ENCODE measurements at regions not wholly inside any gene's neighbourhood (a gene's known extent, or its start where the extent isn't known, plus 50 kb on each side); places are given as distances from the start of the nearest gene placed in this dataset.

- no peak for DNase-seq (ENCODE audit: low read depth, low spot score)
These were observed 221.8 kb upstream of the CDH5 start for GRCh38 chr16:66144641-66145040.

GRCh38 chr16:66143415-66143814 lies 223.1 kb upstream of the CDH5 start:
- DNase-seq (ENCODE audit: low read depth, low spot score): no peak

- DNase-seq (ENCODE audit: low read depth, low spot score): no peak
These were observed 224.6 kb upstream of the CDH5 start for GRCh38 chr16:66141885-66142284.

- no peak for DNase-seq (ENCODE audit: low read depth, low spot score)
These were observed 228.6 kb upstream of the CDH5 start for GRCh38 chr16:66137853-66138252.

GRCh38 chr16:66136841-66137240 lies 229.7 kb upstream of the CDH5 start:
- no peak for DNase-seq (ENCODE audit: low read depth, low spot score)

- no peak for DNase-seq (ENCODE audit: low read depth, low spot score)
These were observed 230.7 kb upstream of the CDH5 start for GRCh38 chr16:66135838-66136237.

- DNase-seq (ENCODE audit: low read depth, low spot score): no peak
These were observed 231.1 kb upstream of the CDH5 start for GRCh38 chr16:66135421-66135831.

GRCh38 chr16:66134875-66135274 lies 231.6 kb upstream of the CDH5 start:
- DNase-seq (ENCODE audit: low read depth, low spot score): no peak

GRCh38 chr16:66133643-66134338 lies 232.7 kb upstream of the CDH5 start:
- DNase-seq (ENCODE audit: low read depth, low spot score): no peak

GRCh38 chr16:66131895-66132294 lies 234.6 kb upstream of the CDH5 start:
- DNase-seq (ENCODE audit: low read depth, low spot score): no peak

- no peak for DNase-seq (ENCODE audit: low read depth, low spot score)
These were observed 235.2 kb upstream of the CDH5 start for GRCh38 chr16:66131156-66131807.

GRCh38 chr16:66130296-66130905 lies 236.1 kb upstream of the CDH5 start:
- DNase-seq (ENCODE audit: low read depth, low spot score): no peak

GRCh38 chr16:66129196-66129595 lies 237.3 kb upstream of the CDH5 start:
- no peak for DNase-seq (ENCODE audit: low read depth, low spot score)

GRCh38 chr16:66128371-66128770 lies 238.1 kb upstream of the CDH5 start:
- no peak for DNase-seq (ENCODE audit: low read depth, low spot score)

GRCh38 chr16:66127459-66128370 lies 238.8 kb upstream of the CDH5 start:
- DNase-seq (ENCODE audit: low read depth, low spot score): no peak

- no peak for DNase-seq (ENCODE audit: low read depth, low spot score)
These were observed 245.0 kb upstream of the CDH5 start for GRCh38 chr16:66121466-66121865.

- no peak for DNase-seq (ENCODE audit: low read depth, low spot score)
These were observed 245.8 kb upstream of the CDH5 start for GRCh38 chr16:66120656-66121055.

- DNase-seq (ENCODE audit: low read depth, low spot score): no peak
These were observed 250.1 kb upstream of the CDH5 start for GRCh38 chr16:66116163-66117002.

- DNase-seq (ENCODE audit: low read depth, low spot score): no peak
These were observed 251.1 kb upstream of the CDH5 start for GRCh38 chr16:66115373-66115772.

- no peak for DNase-seq (ENCODE audit: low read depth, low spot score)
These were observed 253.3 kb upstream of the CDH5 start for GRCh38 chr16:66113223-66113622.

GRCh38 chr16:66109677-66110076 lies 256.8 kb upstream of the CDH5 start:
- no peak for DNase-seq (ENCODE audit: low read depth, low spot score)

All from smooth muscle cell of the brain vasculature (primary cell).